ENCODE measurements at regions not wholly inside any gene's neighbourhood (a gene's known extent, or its start where the extent isn't known, plus 50 kb on each side); places are given as distances from the start of the nearest gene placed in this dataset.

- TF ChIP-seq POLR2A (IDR thresholded peaks at IDR 0.05) (no peak), CTCF (IDR thresholded peaks at IDR 0.05) (no peak)
Measured at GRCh38 chr18:54737986-54738385, 90.3 kb upstream of the RAB27B start.

All from tibial nerve (tissue), 3 donors.